K562 (cell line): ENCODE measurements at regions not wholly inside any gene's neighbourhood (a gene's known extent, or its start where the extent isn't known, plus 50 kb on each side); places are given as distances from the start of the nearest gene placed in this dataset.

Source experiments
- CBFA2T3 ChIP-seq: fragments of 450-650 bp; IDR thresholded peaks from 2 replicates; pipeline ENCODE4 v1.6.1; 2017
- EZH2 ChIP-seq: IDR thresholded peaks from 2 replicates; pipeline ENCODE4 v1.6.1; 2012; ENCODE audit warnings: low read depth, mild to moderate bottlenecking, inconsistent platforms, low read length, borderline replicate concordance
- NCOR1 ChIP-seq: fragments of 450-650 bp; IDR thresholded peaks from 2 replicates; pipeline ENCODE4 v1.6.1; 2016; ENCODE audit warnings: mild to moderate bottlenecking, moderate library complexity
- ZFP30 ChIP-seq: fragments of 250-450 bp; sonication (Bioruptor Pico); IDR thresholded peaks from 2 replicates; pipeline ENCODE4 v1.8.0; 2022; ENCODE audit warnings: moderate library complexity, mild to moderate bottlenecking, inconsistent platforms, borderline replicate concordance
- ZNF407 ChIP-seq: fragments of 450-650 bp; IDR thresholded peaks from 2 replicates; pipeline ENCODE4 v1.6.1; 2016; ENCODE audit warnings: low read depth
- ZNF740 ChIP-seq, 3 experiments: fragments of 200-800 bp in 1 of 3; sonication (Bioruptor generic) in 1 of 3; sonication (generic) in 1 of 3; formaldehyde crosslinking in 1 of 3; IDR thresholded peaks; 2 replicates each; pipeline versions ENCODE4 v1.6.1 to v1.8.0; 2016 to 2022; ENCODE audit warnings: mild to moderate bottlenecking in 2 of 3, missing compliant biosample characterization in 2 of 3, missing genetic modification characterization in 2 of 3, missing genetic modification reagents in 1 of 3
- TF ChIP-seq, protein P1 (sequence below): fragments of 450-650 bp; IDR thresholded peaks from 2 replicates; pipeline ENCODE4 v1.6.1; 2016; ENCODE audit warnings: borderline replicate concordance

GRCh38 chr2:6036211-6036610, 344.0 kb downstream of the SOX11 start (continued):
- TF ChIP-seq EZH2 (no peak), ZNF407 (no peak), ZNF740 (CRISPR knock-in tag; IDR thresholded peaks at IDR 0.05) (no peak), ZNF740 (tag; IDR thresholded peaks at IDR 0.05) (no peak), CBFA2T3 (no peak), ZFP30 (CRISPR knock-in tag) (no peak), NCOR1 (no peak)
- TF ChIP-seq, protein P1, sequence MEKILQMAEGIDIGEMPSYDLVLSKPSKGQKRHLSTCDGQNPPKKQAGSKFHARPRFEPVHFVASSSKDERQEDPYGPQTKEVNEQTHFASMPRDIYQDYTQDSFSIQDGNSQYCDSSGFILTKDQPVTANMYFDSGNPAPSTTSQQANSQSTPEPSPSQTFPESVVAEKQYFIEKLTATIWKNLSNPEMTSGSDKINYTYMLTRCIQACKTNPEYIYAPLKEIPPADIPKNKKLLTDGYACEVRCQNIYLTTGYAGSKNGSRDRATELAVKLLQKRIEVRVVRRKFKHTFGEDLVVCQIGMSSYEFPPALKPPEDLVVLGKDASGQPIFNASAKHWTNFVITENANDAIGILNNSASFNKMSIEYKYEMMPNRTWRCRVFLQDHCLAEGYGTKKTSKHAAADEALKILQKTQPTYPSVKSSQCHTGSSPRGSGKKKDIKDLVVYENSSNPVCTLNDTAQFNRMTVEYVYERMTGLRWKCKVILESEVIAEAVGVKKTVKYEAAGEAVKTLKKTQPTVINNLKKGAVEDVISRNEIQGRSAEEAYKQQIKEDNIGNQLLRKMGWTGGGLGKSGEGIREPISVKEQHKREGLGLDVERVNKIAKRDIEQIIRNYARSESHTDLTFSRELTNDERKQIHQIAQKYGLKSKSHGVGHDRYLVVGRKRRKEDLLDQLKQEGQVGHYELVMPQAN: no peak
- TF ChIP-seq, all 486 proteins: peak for 0
